HFFc6 (cell line): ENCODE measurements at regions not wholly inside any gene's neighbourhood (a gene's known extent, or its start where the extent isn't known, plus 50 kb on each side); places are given as distances from the start of the nearest gene placed in this dataset.

Experiments
- DNase-seq: peaks from one replicate; pipeline ENCODE4 v3.0.0-alpha.2; 2018
- H3K27ac Mint-ChIP-seq: 2 replicates; pipeline ENCODE4 v1.8.0; 2020; ENCODE audit warnings: mild to moderate bottlenecking, mixed read lengths
- H3K27me3 Mint-ChIP-seq: 2 replicates; pipeline ENCODE4 v1.8.0; 2021; ENCODE audit warnings: mild to moderate bottlenecking, moderate library complexity, mixed read lengths; ENCODE audit not compliant: insufficient read depth
- H3K36me3 Mint-ChIP-seq: 2 replicates; pipeline ENCODE4 v1.8.0; 2021; ENCODE audit warnings: low read depth, mixed read lengths
- H3K4me1 Mint-ChIP-seq: 2 replicates; pipeline ENCODE4 v1.8.0; 2020; ENCODE audit warnings: low read depth, mixed read lengths
- H3K4me3 Mint-ChIP-seq: 2 replicates; pipeline ENCODE4 v1.8.0; 2020; ENCODE audit warnings: mild to moderate bottlenecking, moderate library complexity, mixed read lengths
- H3K9me3 Mint-ChIP-seq: 2 replicates; pipeline ENCODE4 v1.8.0; 2020; ENCODE audit warnings: mild to moderate bottlenecking, mixed read lengths
- TF ChIP-seq, protein P1 (sequence below): fragments of 200-600 bp; sonication (generic); IDR thresholded peaks from 2 replicates; pipeline ENCODE4 v1.5.0; 2021; ENCODE audit warnings: antibody characterized with exemption, mild to moderate bottlenecking

- Mint-ChIP-seq H3K27me3 (peaks cover 3% of the 10 kb centered on the region), H3K9me3 (no peaks in the 10 kb centered on the region), H3K4me1 (peaks cover 68% of the 10 kb centered on the region; the same call in 1 of the 2 replicates), H3K36me3 (peaks cover 9% of the 10 kb centered on the region; the same call in 1 of the 2 replicates), H3K4me3 (peak overlapping the region; percentile 31; the same call in 1 of the 2 replicates), H3K27ac (peak overlapping the region; percentile 69; the same call in 1 of the 2 replicates)
- TF ChIP-seq, protein P1, sequence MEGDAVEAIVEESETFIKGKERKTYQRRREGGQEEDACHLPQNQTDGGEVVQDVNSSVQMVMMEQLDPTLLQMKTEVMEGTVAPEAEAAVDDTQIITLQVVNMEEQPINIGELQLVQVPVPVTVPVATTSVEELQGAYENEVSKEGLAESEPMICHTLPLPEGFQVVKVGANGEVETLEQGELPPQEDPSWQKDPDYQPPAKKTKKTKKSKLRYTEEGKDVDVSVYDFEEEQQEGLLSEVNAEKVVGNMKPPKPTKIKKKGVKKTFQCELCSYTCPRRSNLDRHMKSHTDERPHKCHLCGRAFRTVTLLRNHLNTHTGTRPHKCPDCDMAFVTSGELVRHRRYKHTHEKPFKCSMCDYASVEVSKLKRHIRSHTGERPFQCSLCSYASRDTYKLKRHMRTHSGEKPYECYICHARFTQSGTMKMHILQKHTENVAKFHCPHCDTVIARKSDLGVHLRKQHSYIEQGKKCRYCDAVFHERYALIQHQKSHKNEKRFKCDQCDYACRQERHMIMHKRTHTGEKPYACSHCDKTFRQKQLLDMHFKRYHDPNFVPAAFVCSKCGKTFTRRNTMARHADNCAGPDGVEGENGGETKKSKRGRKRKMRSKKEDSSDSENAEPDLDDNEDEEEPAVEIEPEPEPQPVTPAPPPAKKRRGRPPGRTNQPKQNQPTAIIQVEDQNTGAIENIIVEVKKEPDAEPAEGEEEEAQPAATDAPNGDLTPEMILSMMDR: no peak
- DNase-seq: peak; percentile 4
Observed at GRCh38 chr4:41369680-41370079, 113.0 kb downstream of the UCHL1 start.

GRCh38 chr4:41373221-41373620 is 116.5 kb downstream of the UCHL1 start:
- Mint-ChIP-seq H3K9me3 (peaks cover under 1% of the 10 kb centered on the region), H3K27ac (no peak overlapping the region), H3K4me3 (no peak overlapping the region), H3K27me3 (no peaks in the 10 kb centered on the region; the same call in none of the 2 replicates), H3K4me1 (peaks cover 51% of the 10 kb centered on the region; the same call in 1 of the 2 replicates), H3K36me3 (peaks cover 9% of the 10 kb centered on the region)
- DNase-seq: no peak
- TF ChIP-seq, protein P1: no peak

DNA sequence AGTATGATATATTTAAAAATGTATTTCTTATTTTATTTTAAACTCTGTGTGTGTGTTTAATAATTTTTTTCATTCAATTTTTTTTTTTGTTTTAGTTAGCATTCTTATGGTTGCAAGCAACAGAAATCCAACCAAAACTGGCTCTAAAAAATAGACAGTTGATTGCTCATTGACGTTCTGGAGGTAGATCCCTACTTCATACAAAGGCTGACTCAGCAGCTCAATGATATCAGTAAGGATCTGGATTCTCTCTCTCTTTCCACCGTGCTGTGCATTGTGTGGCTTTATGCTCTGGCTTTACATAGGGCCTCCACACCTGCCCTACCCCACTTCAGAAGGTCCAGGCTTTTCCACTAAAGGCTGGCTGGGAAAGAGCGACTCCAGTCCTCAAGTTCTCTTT is 117.8 kb downstream of the UCHL1 start:
- TF ChIP-seq, protein P1: no peak
- no peak for DNase-seq
- Mint-ChIP-seq H3K9me3 (peaks cover 13% of the 10 kb centered on the region), H3K27me3 (no peaks in the 10 kb centered on the region; the same call in none of the 2 replicates), H3K4me3 (no peak overlapping the region), H3K4me1 (peaks cover 52% of the 10 kb centered on the region; the same call in 1 of the 2 replicates), H3K36me3 (peaks cover 22% of the 10 kb centered on the region), H3K27ac (no peak overlapping the region)

- H3K27me3 Mint-ChIP-seq: no peaks in the 10 kb centered on the region; the same call in none of the 2 replicates
- H3K9me3 Mint-ChIP-seq: peaks cover 13% of the 10 kb centered on the region
- peaks cover 48% of the 10 kb centered on the region; the same call in 1 of the 2 replicates for H3K4me1 Mint-ChIP-seq
- H3K36me3 Mint-ChIP-seq: peaks cover 22% of the 10 kb centered on the region
- TF ChIP-seq, protein P1: no peak
- no peak overlapping the region for H3K27ac Mint-ChIP-seq
- H3K4me3 Mint-ChIP-seq: no peak overlapping the region; the same call in 1 of the 2 replicates
- DNase-seq: no peak
Observed at GRCh38 chr4:41375561-41375960, 118.8 kb downstream of the UCHL1 start.

- peaks cover 45% of the 10 kb centered on the region; the same call in 1 of the 2 replicates for H3K4me1 Mint-ChIP-seq
- H3K27ac Mint-ChIP-seq: no peak overlapping the region
- peaks cover 13% of the 10 kb centered on the region for H3K9me3 Mint-ChIP-seq
- H3K36me3 Mint-ChIP-seq: peaks cover 22% of the 10 kb centered on the region
- no peak for DNase-seq
- no peaks in the 10 kb centered on the region; the same call in none of the 2 replicates for H3K27me3 Mint-ChIP-seq
- no peak overlapping the region for H3K4me3 Mint-ChIP-seq
- TF ChIP-seq, protein P1: no peak
Observed at GRCh38 chr4:41377196-41377595, 120.5 kb downstream of the UCHL1 start.
